Dermis microvascular lymphatic vessel endothelial cell (primary cell): ENCODE measurements at regions not wholly inside any gene's neighbourhood (a gene's known extent, or its start where the extent isn't known, plus 50 kb on each side); places are given as distances from the start of the nearest gene placed in this dataset.
"Not testable (repeated sequence)": the region's sequence is repeated elsewhere in the genome, so short reads cannot be mapped to it uniquely, and the experiment has no call there.

Experiments
- DNase-seq, 2 donors: peaks; one replicate each; pipeline versions ENCODE4 v3.0.0 to v3.0.0-alpha.2; 2010; ENCODE audit warnings: low read depth in 2 of 2

GRCh38 chrX:76509775-76510174 lies 82.3 kb downstream of the MAGEE1 start:
- no peak for DNase-seq

DNA sequence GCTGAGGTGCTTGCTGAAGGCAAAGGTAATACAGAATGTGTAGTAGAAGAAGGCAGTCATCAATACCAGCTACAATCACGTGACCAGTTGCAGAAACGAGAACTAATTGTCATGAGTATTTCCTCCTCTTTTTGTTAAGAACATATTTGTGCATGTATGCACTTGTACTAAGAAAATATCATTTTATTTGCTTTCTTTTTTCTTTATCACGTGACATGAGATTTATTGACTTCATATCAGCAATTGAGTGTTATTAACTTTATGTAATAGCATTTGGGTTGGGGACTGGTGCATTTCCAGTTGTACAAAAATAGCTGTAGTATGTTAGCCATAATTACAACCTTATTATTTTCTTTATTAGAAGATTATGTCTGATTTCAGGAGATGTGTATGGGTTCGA lies 90.0 kb downstream of the MAGEE1 start:
- no peak for DNase-seq

- DNase-seq: no peak
Observed at GRCh38 chrX:76520273-76521054, 93.0 kb downstream of the MAGEE1 start.

- DNase-seq: not testable (repeated sequence)
Observed at GRCh38 chrX:76535675-76536074, 108.2 kb downstream of the MAGEE1 start.

- no peak for DNase-seq
Observed at GRCh38 chrX:76538860-76539259, 111.3 kb downstream of the MAGEE1 start.

GRCh38 chrX:76543381-76543780 lies 115.9 kb downstream of the MAGEE1 start:
- DNase-seq: not testable (repeated sequence)

DNA sequence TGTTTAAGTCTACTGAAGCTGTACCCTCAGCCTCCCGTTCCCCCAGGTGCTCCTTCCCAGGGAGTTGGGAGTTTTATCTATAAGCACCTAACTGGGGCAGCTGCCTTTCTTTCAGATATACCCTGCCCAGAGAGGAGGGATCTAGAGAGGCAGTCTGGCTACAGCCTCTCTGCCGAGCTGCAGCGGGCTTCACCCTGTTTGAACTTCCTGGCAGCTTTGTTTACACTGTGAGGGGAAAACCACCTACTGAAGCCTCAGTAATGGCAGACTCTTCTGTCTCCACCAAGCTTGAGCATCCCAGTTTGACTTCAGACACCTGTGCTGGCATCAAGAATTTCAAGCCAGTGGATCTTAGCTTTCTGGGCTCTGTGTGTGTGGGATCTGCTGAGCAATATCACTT lies 122.5 kb downstream of the MAGEE1 start:
- no peak for DNase-seq

- DNase-seq: no peak
Observed at GRCh38 chrX:76555269-76555668, 127.8 kb downstream of the MAGEE1 start.

DNA sequence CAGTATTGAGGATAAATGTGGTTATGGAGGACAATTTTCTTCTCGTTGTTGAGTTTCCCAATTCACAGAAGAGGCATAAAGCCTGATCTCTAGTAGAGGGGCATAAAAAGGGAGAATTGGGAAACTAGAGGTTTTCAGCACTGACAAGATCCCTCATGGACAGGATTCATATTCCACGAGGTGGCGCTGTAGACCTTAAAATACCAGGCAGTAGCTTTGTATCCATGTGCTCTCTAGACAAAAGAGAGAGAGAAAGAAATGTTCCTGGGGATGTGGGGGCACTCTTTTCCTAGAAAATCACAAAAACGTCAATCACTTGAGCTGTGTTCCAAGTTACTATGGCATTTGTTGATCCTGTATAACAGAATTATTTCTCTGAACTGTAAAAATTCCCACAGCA lies 128.3 kb downstream of the MAGEE1 start:
- DNase-seq: peak; percentile 49 to 70

GRCh38 chrX:76564842-76565241 lies 137.3 kb downstream of the MAGEE1 start:
- not testable (repeated sequence) for DNase-seq

DNA sequence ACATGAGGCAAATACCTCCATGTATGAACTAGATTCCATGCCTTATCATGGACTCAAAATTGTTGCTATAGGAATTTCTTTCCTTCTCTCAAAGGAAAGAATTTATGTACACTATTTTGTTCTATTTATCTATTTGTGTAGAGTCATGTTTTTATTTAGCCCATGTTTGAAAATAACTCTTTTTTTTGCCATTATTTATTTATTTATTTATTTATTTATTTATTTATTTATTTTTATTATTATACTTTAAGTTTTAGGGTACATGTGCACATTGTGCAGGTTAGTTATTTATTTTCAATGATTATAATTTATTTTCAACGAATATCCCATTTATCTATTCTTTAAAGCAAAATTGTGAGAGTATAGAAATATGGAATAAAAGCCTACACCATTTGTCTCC lies 177.9 kb downstream of the MAGEE1 start:
- DNase-seq: no peak

GRCh38 chrX:76617020-76617419 lies 189.5 kb downstream of the MAGEE1 start:
- DNase-seq: no peak

GRCh38 chrX:76643590-76643989 lies 216.1 kb downstream of the MAGEE1 start:
- no peak for DNase-seq

DNA sequence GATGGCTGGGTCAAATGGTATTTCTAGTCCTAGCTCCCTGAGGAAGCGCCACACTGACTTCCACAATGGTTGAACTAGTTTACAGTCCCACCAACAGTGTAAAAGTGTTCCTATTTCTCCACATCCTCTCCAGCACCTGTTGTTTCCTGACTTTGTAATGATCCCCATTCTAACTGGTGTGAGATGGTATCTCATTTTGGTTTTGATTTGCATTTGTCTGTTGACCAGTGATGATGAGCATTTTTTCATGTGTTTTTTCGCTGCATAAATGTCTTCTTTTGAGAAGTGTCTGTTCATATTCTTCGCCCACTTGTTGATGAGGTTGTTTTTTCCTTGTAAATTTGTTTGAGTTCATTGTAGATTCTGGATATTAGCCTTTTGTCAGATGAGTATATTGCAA lies 223.9 kb downstream of the MAGEE1 start:
- DNase-seq: not testable (repeated sequence)

- DNase-seq: no peak
Observed at GRCh38 chrX:76657499-76657898, 230.0 kb downstream of the MAGEE1 start.
